Astrocyte (in vitro differentiated cells and primary cell): ENCODE measurements at regions not wholly inside any gene's neighbourhood (a gene's known extent, or its start where the extent isn't known, plus 50 kb on each side); places are given as distances from the start of the nearest gene placed in this dataset.

Source experiments
- DNase-seq: peaks from one replicate; pipeline ENCODE4 v3.0.0-alpha.2; 2010; ENCODE audit warnings: low read depth
- FAIRE-seq: peaks from 2 replicates; lab custom pipeline; 2011; peaks lifted over from hg19 to GRCh38; lab: Jason Lieb, UNC
- H2AFZ ChIP-seq: 2 replicates; pipeline ENCODE4 v1.6.0; 2012; ENCODE audit warnings: low read depth, low read length, inconsistent platforms
- H3K27ac ChIP-seq: 2 replicates; pipeline ENCODE4 v1.5.1; 2011; ENCODE audit warnings: low read depth, low read length, inconsistent platforms
- H3K27me3 ChIP-seq: 2 replicates; pipeline ENCODE4 v1.6.0; 2011; ENCODE audit warnings: low read length, inconsistent platforms; ENCODE audit not compliant: insufficient read depth
- H3K36me3 ChIP-seq: 2 replicates; pipeline ENCODE4 v1.5.1; 2011; ENCODE audit warnings: low read length, inconsistent platforms; ENCODE audit not compliant: insufficient read depth
- H3K4me1 ChIP-seq: 2 replicates; pipeline ENCODE4 v1.5.1; 2011; ENCODE audit warnings: low read length, inconsistent platforms; ENCODE audit not compliant: insufficient read depth
- H3K4me2 ChIP-seq: 2 replicates; pipeline ENCODE4 v1.6.0; 2012; ENCODE audit warnings: low read length, inconsistent platforms
- H3K4me3 ChIP-seq: 2 replicates; pipeline ENCODE4 v1.5.1; 2011; ENCODE audit warnings: low read depth, mild to moderate bottlenecking, low read length, inconsistent platforms; ENCODE audit not compliant: insufficient read depth
- H3K79me2 ChIP-seq: 2 replicates; pipeline ENCODE4 v1.6.0; 2012; ENCODE audit warnings: mild to moderate bottlenecking, low read length, inconsistent platforms; ENCODE audit not compliant: insufficient read depth
- H3K9ac ChIP-seq: 2 replicates; pipeline ENCODE4 v1.6.0; 2012; ENCODE audit warnings: mild to moderate bottlenecking, low read length, inconsistent platforms
- H3K9me3 ChIP-seq: 2 replicates; pipeline ENCODE4 v1.5.1; 2012; ENCODE audit warnings: low read depth, mild to moderate bottlenecking, low read length, inconsistent platforms; ENCODE audit not compliant: insufficient read depth
- H4K20me1 ChIP-seq: 2 replicates; pipeline ENCODE4 v1.6.0; 2012; ENCODE audit warnings: low read length, inconsistent platforms; ENCODE audit not compliant: insufficient read depth
- H3K27ac Mint-ChIP-seq: one replicate; pipeline ENCODE4 v1.8.0; 2021; ENCODE audit warnings: mild to moderate bottlenecking, mixed read lengths; ENCODE audit not compliant: unreplicated experiment
- H3K27me3 Mint-ChIP-seq: one replicate; pipeline ENCODE4 v1.8.0; 2021; ENCODE audit warnings: low read depth, mixed read lengths; ENCODE audit not compliant: unreplicated experiment
- H3K36me3 Mint-ChIP-seq: one replicate; pipeline ENCODE4 v1.8.0; 2021; ENCODE audit warnings: low read depth, mixed read lengths; ENCODE audit not compliant: unreplicated experiment
- H3K4me1 Mint-ChIP-seq: one replicate; pipeline ENCODE4 v1.8.0; 2021; ENCODE audit warnings: low read depth, mixed read lengths; ENCODE audit not compliant: unreplicated experiment
- H3K4me3 Mint-ChIP-seq: one replicate; pipeline ENCODE4 v1.8.0; 2021; ENCODE audit warnings: mild to moderate bottlenecking, moderate library complexity, mixed read lengths; ENCODE audit not compliant: unreplicated experiment
- H3K9me3 Mint-ChIP-seq: one replicate; pipeline ENCODE4 v1.8.0; 2021; ENCODE audit warnings: mild to moderate bottlenecking, mixed read lengths; ENCODE audit not compliant: unreplicated experiment
- CTCF ChIP-seq: IDR thresholded peaks from 2 replicates; pipeline ENCODE4 v1.5.1; 2011; ENCODE audit warnings: low read depth, mild to moderate bottlenecking, inconsistent platforms, low read length, moderate library complexity; ENCODE audit not compliant: insufficient read depth
- EZH2 ChIP-seq: IDR thresholded peaks from 2 replicates; pipeline ENCODE4 v1.6.1; 2012; ENCODE audit warnings: mild to moderate bottlenecking, low read length, inconsistent platforms; ENCODE audit not compliant: insufficient read depth

- H3K9me3 Mint-ChIP-seq = no peaks in the 10 kb centered on the region
- no peak overlapping the region for H2AFZ ChIP-seq
- no peak overlapping the region for H3K27ac ChIP-seq
- H3K27me3 ChIP-seq = no peaks in the 10 kb centered on the region
- H3K4me1 ChIP-seq = no peaks in the 10 kb centered on the region
- no peak overlapping the region for H3K4me2 ChIP-seq
- H3K79me2 ChIP-seq = no peaks in the 10 kb centered on the region
- H3K9ac ChIP-seq = no peak overlapping the region
- no peaks in the 10 kb centered on the region for H3K27me3 Mint-ChIP-seq
- no peak for DNase-seq
- H3K9me3 ChIP-seq = no peaks in the 10 kb centered on the region
- TF ChIP-seq CTCF (no peak), EZH2 (no peak)
- no peak overlapping the region for H3K4me3 ChIP-seq
- no peaks in the 10 kb centered on the region for H3K36me3 Mint-ChIP-seq
- no peak overlapping the region for H3K27ac Mint-ChIP-seq
- peak; percentile 73 for FAIRE-seq
- no peaks in the 10 kb centered on the region for H3K36me3 ChIP-seq
- peaks cover 5% of the 10 kb centered on the region for H3K4me1 Mint-ChIP-seq
- no peaks in the 10 kb centered on the region for H4K20me1 ChIP-seq
- H3K4me3 Mint-ChIP-seq = no peak overlapping the region
These were observed 468.9 kb upstream of the CTSO start for GRCh38 chr4:156422576-156422975.

- no peaks in the 10 kb centered on the region for H3K27me3 ChIP-seq
- TF ChIP-seq EZH2 (no peak), CTCF (no peak)
- H3K4me3 ChIP-seq = no peak overlapping the region
- H3K4me3 Mint-ChIP-seq = no peak overlapping the region
- no peaks in the 10 kb centered on the region for H3K4me1 ChIP-seq
- H4K20me1 ChIP-seq = no peaks in the 10 kb centered on the region
- DNase-seq (peak; percentile 6), FAIRE-seq (peak; percentile 39)
- H3K4me1 Mint-ChIP-seq = peaks cover 5% of the 10 kb centered on the region
- H2AFZ ChIP-seq = no peak overlapping the region
- H3K9me3 Mint-ChIP-seq = peaks cover 3% of the 10 kb centered on the region
- no peaks in the 10 kb centered on the region for H3K79me2 ChIP-seq
- no peaks in the 10 kb centered on the region for H3K36me3 Mint-ChIP-seq
- no peak overlapping the region for H3K4me2 ChIP-seq
- H3K9me3 ChIP-seq = no peaks in the 10 kb centered on the region
- no peaks in the 10 kb centered on the region for H3K36me3 ChIP-seq
- no peak overlapping the region for H3K9ac ChIP-seq
- H3K27ac Mint-ChIP-seq = no peak overlapping the region
- no peaks in the 10 kb centered on the region for H3K27me3 Mint-ChIP-seq
- no peak overlapping the region for H3K27ac ChIP-seq
These were observed 467.0 kb upstream of the CTSO start for GRCh38 chr4:156420623-156421022.

- Histone ChIP-seq H3K36me3 (no peaks in the 10 kb centered on the region), H3K4me1 (no peaks in the 10 kb centered on the region), H3K4me3 (no peak overlapping the region), H3K9ac (no peak overlapping the region), H3K4me2 (no peak overlapping the region), H3K9me3 (no peaks in the 10 kb centered on the region), H2AFZ (no peak overlapping the region), H4K20me1 (no peaks in the 10 kb centered on the region), H3K79me2 (no peaks in the 10 kb centered on the region), H3K27ac (no peak overlapping the region), H3K27me3 (no peaks in the 10 kb centered on the region)
- FAIRE-seq (no peak), DNase-seq (no peak)
- no peak for TF ChIP-seq EZH2
- no peak for TF ChIP-seq CTCF
- no peaks in the 10 kb centered on the region for H3K27me3 Mint-ChIP-seq
- H3K4me1 Mint-ChIP-seq = peaks cover 5% of the 10 kb centered on the region
- H3K36me3 Mint-ChIP-seq = no peaks in the 10 kb centered on the region
- H3K9me3 Mint-ChIP-seq = peaks cover 3% of the 10 kb centered on the region
- no peak overlapping the region for H3K27ac Mint-ChIP-seq
- no peak overlapping the region for H3K4me3 Mint-ChIP-seq
These were observed 465.5 kb upstream of the CTSO start for GRCh38 chr4:156419080-156419685.
